K562 (cell line): ENCODE measurements at regions not wholly inside any gene's neighbourhood (a gene's known extent, or its start where the extent isn't known, plus 50 kb on each side); places are given as distances from the start of the nearest gene placed in this dataset.

Experiments
- ATAC-seq: fragments of 200-7000 bp; cut with Tn5 transposase; 3 replicates; pipeline ENCODE4 v1.9.1; 2020; ENCODE audit warnings: moderate library complexity
- BruUV-seq: library from RNA; stranded (reverse); fragments of 400-500 nt; replicated peaks from 2 replicates; lab custom pipeline; 2021; lab: Mats Ljungman, UMichigan
- CTCF ChIA-PET: fragments of 300-600 bp; formaldehyde crosslinking; extraction: SDS; loops from one replicate; lab custom pipeline; 2021; ENCODE audit warnings: low intra/inter-chr PET ratio; lab: Yijun Ruan, JAX
- POLR2A ChIA-PET: fragments of 300-600, 350-650 bp; sonication (Branson Sonifier 250); formaldehyde crosslinking; extraction: SDS; loops from one replicate; lab custom pipeline; 2021; ENCODE audit warnings: antibody characterized with exemption, inconsistent platforms; lab: Yijun Ruan, JAX
- DNase-seq, 4 experiments: peaks; one replicate each; pipeline versions ENCODE4 v3.0.0 to v3.0.0-alpha.2; 2011 to 2018; ENCODE audit warnings: low spot score in 3 of 4, mixed read lengths in 3 of 4; ENCODE audit errors: extremely low read depth in 1 of 4
- FAIRE-seq: peaks from 2 replicates; lab custom pipeline; 2011; peaks lifted over from hg19 to GRCh38; lab: Jason Lieb, UNC
- H2AFZ ChIP-seq: 2 replicates; pipeline ENCODE4 v1.6.0; 2011; ENCODE audit warnings: low read depth, low read length, control low read depth, inconsistent platforms
- H3K27ac ChIP-seq: fragments of 200-600 bp; 3 replicates; pipeline ENCODE4 v1.8.0; 2011; ENCODE audit warnings: low read depth, mild to moderate bottlenecking, control low read depth, inconsistent platforms, low read length, moderate library complexity, mixed read lengths; ENCODE audit errors: extremely low read depth
- H3K27me3 ChIP-seq, 2 experiments: fragments of 300-600 bp in 1 of 2; 2 replicates in 1 of 2; 3 replicates in 1 of 2; pipeline versions ENCODE4 v1.6.0 to v1.8.0; 2011; ENCODE audit warnings: inconsistent platforms in 2 of 2, low read length in 2 of 2, mild to moderate bottlenecking in 1 of 2, mixed read lengths in 1 of 2, moderate library complexity in 1 of 2; ENCODE audit not compliant: control insufficient read depth in 2 of 2, insufficient read depth in 2 of 2
- H3K36me3 ChIP-seq: fragments of 300-600 bp; 3 replicates; pipeline ENCODE4 v1.8.0; 2011; ENCODE audit warnings: mild to moderate bottlenecking, low read length, inconsistent platforms; ENCODE audit not compliant: control insufficient read depth, insufficient read depth
- H3K4me1 ChIP-seq, 2 experiments: fragments of 200-600 bp in 1 of 2; replicated peaks in 1 of 2; 2 replicates in 1 of 2; 3 replicates in 1 of 2; pipeline versions ENCODE4 v1.5.1 to v1.8.0; 2011; ENCODE audit warnings: inconsistent platforms in 2 of 2, low read length in 2 of 2, mild to moderate bottlenecking in 1 of 2, mixed read lengths in 1 of 2, moderate library complexity in 1 of 2; ENCODE audit not compliant: control insufficient read depth in 2 of 2, insufficient read depth in 2 of 2
- H3K4me2 ChIP-seq: 2 replicates; pipeline ENCODE4 v1.6.1; 2011; ENCODE audit warnings: low read length, control low read depth, inconsistent platforms, mixed read lengths; ENCODE audit not compliant: insufficient read depth
- H3K4me3 ChIP-seq: fragments of 200-600 bp; sonication (generic), shearing (Covaris generic); 2 replicates; pipeline ENCODE4 v1.5.1; 2016; ENCODE audit warnings: control low read depth, inconsistent platforms
- H3K79me2 ChIP-seq: fragments of 200-600 bp; 3 replicates; pipeline ENCODE4 v1.8.0; 2011; ENCODE audit warnings: low read length, inconsistent platforms; ENCODE audit not compliant: control insufficient read depth, insufficient read depth
- H3K9ac ChIP-seq, 2 experiments: 2 replicates each; pipeline versions ENCODE4 v1.6.0 to v1.6.1; 2011; ENCODE audit warnings: low read depth in 2 of 2, low read length in 2 of 2, control low read depth in 1 of 2, inconsistent platforms in 1 of 2, mild to moderate bottlenecking in 1 of 2, mixed read lengths in 1 of 2; ENCODE audit not compliant: insufficient read depth in 1 of 2
- H3K9me1 ChIP-seq: one replicate; pipeline ENCODE4 v1.6.0; 2011; ENCODE audit warnings: inconsistent platforms, mild to moderate bottlenecking, low read length, moderate library complexity; ENCODE audit not compliant: control insufficient read depth, insufficient read depth
- H3K9me3 ChIP-seq: replicated peaks from 2 replicates; pipeline ENCODE4 v1.5.1; 2011; ENCODE audit warnings: low read depth, low read length, inconsistent platforms; ENCODE audit not compliant: control insufficient read depth, insufficient read depth
- H4K20me1 ChIP-seq: replicated peaks from 2 replicates; pipeline ENCODE4 v1.6.1; 2011; ENCODE audit warnings: low read length, inconsistent platforms, mixed read lengths; ENCODE audit not compliant: control insufficient read depth, insufficient read depth
- NR2C2 ChIP-seq, 2 experiments: fragments of 200-800 bp in 1 of 2; sonication (Bioruptor generic) in 1 of 2; sonication (generic) in 1 of 2; formaldehyde crosslinking in 1 of 2; IDR thresholded peaks; 2 replicates each; pipeline versions ENCODE4 v1.6.1 to v1.8.0; 2016 to 2022; ENCODE audit warnings: mild to moderate bottlenecking in 1 of 2, missing compliant biosample characterization in 1 of 2, missing genetic modification characterization in 1 of 2, missing genetic modification reagents in 1 of 2
- ZBTB9 ChIP-seq: fragments of 450-650 bp; formaldehyde crosslinking; IDR thresholded peaks from 2 replicates; pipeline ENCODE4 v1.4.0; 2020; ENCODE audit warnings: mild to moderate bottlenecking, moderate library complexity
- ZNF253 ChIP-seq: fragments of 250-450 bp; sonication (Bioruptor Pico); conservative IDR thresholded peaks from 2 replicates; pipeline ENCODE4 v1.6.1; 2021; ENCODE audit warnings: mild to moderate bottlenecking
- whole genome bisulfite sequencing: fragments of 100-300 bp; shearing (Covaris generic); methylation state at CpG from one replicate; pipeline ENCODE4 v1.1.6; 2016; ENCODE audit warnings: low coverage, mixed read lengths; ENCODE audit not compliant: insufficient coverage; ENCODE audit errors: missing lambda C conversion rate; 5-methylcytosine and 5-hydroxymethylcytosine counted together
- in situ Hi-C: fragments of 300-500 bp; cut with MboI; formaldehyde crosslinking; loops from 4 replicates; pipeline ENCODE4 v1.15.0; 2018; ENCODE audit warnings: inconsistent platforms, mixed read lengths
- intact Hi-C: fragments of 100-400 bp; cut with micrococcal nuclease; formaldehyde crosslinking; loops from 2 replicates; pipeline ENCODE4 v1.14.2; 2022

DNA sequence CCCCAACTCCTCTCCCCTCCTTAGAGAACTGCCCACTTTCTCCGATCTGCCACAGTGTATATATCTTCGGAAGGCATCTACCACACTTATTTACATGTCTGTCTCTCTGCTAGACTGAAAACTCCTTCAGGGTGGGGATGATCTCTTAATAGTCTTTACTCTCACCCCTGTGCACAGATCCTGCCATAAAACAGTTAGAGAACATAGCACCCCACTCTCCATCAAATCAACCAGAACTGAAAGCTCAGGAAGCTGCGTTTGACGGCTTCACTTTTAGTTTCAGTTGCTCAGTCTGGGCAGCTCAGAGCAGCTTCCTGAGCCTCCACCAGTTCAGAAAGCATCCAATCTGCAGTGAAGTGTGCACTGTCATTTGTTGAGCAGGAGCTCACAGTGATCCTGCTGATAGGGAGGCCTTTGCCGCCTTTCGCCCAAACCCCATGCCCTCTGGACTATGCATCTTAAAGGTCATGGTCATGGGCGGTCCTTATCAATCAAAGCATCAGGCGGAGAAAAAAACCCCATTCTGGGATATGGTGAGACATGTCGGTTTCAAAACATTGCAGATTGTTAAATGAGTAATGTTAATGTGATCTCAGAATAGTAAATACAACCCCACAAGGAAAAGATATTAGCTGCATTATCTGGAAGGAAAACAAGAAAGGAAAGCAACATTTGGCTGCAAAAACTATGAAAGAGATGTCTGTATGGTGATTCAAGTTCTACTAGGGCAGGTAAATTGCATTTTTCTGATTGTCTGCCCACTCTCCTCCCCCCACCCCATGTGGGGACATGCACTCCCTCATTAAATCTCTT is 167.1 kb upstream of the ADO start:
- ChIA-PET CTCF (interaction anchor here (0.5 kb wide), 1 partner anchor 427 kb away, joined by 4 read pairs; no protein-coding TSS in a partner anchor), POLR2A (interaction anchor here (0.7 kb wide), 1 partner anchor 12 kb away, joined by 3 read pairs; no protein-coding TSS in a partner anchor)
- no peak overlapping the region for H3K4me3 ChIP-seq
- no peak overlapping the region for H3K27ac ChIP-seq
- no peaks in the 10 kb centered on the region for H3K9me1 ChIP-seq
- H3K79me2 ChIP-seq = no peaks in the 10 kb centered on the region
- H3K9me3 ChIP-seq = no peaks in the 10 kb centered on the region
- no peaks in the 10 kb centered on the region for H4K20me1 ChIP-seq
- in situ Hi-C loops (no loop called here), intact Hi-C loops (no loop called here)
- under 1% methylated on average over 9 of the region's 9 CpGs for WGBS
- peaks cover 0 to 6% of the 10 kb centered on the region in 2 experiments; a peak in 1 of 5 replicates for H3K4me1 ChIP-seq
- peaks cover 0 to 4% of the 10 kb centered on the region in 2 experiments; a peak in 2 of 5 replicates for H3K27me3 ChIP-seq
- H3K9ac ChIP-seq = no peak overlapping the region
- FAIRE-seq = no peak
- ATAC-seq = no peak; the same call in 2 of the 3 replicates
- H2AFZ ChIP-seq = no peak overlapping the region
- no peaks in the 10 kb centered on the region for H3K36me3 ChIP-seq
- DNase-seq = no peak
- no TSS peak for BruUV-seq
- H3K4me2 ChIP-seq = no peak overlapping the region
- no peak for TF ChIP-seq ZNF253 (CRISPR knock-in tag)
- TF ChIP-seq NR2C2 (CRISPR knock-in tag; IDR thresholded peaks at IDR 0.05) = no peak
- peak; percentile 25; the same call in 1 of the 2 replicates for TF ChIP-seq NR2C2 (tag; IDR thresholded peaks at IDR 0.05)
- TF ChIP-seq ZBTB9 (CRISPR knock-in tag) = no peak
